ENCODE measurements at regions not wholly inside any gene's neighbourhood (a gene's known extent, or its start where the extent isn't known, plus 50 kb on each side); places are given as distances from the start of the nearest gene placed in this dataset.
"Not testable (repeated sequence)": the region's sequence is repeated elsewhere in the genome, so short reads cannot be mapped to it uniquely, and the experiment has no call there.

GRCh38 chr10:70967591-70968587 lies 79.5 kb upstream of the PCBD1 start:
- no peak for DNase-seq

GRCh38 chr10:70969188-70969587 lies 80.8 kb upstream of the PCBD1 start:
- DNase-seq: no peak

DNA sequence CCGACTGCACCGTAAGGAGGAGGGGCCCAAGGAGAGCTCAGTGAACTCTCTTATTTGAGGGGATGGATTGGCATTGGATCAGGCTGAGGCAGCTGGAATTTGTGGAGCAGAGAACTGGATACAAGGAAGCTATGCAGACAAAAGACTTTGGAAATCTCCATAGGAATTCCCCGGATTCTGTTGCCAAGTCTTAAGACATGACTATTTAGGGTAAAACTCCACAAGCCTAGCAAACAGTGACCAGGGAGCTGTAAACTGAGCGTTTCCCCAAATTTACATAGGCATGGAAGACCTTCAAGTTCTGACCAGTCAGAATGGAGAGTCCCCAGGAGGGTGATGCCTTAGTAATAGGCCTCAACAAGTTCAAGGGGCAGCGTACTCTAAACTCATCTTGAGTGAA lies 82.5 kb upstream of the PCBD1 start:
- DNase-seq: no peak

GRCh38 chr10:70973275-70973674 lies 84.9 kb upstream of the PCBD1 start:
- no peak for DNase-seq

DNA sequence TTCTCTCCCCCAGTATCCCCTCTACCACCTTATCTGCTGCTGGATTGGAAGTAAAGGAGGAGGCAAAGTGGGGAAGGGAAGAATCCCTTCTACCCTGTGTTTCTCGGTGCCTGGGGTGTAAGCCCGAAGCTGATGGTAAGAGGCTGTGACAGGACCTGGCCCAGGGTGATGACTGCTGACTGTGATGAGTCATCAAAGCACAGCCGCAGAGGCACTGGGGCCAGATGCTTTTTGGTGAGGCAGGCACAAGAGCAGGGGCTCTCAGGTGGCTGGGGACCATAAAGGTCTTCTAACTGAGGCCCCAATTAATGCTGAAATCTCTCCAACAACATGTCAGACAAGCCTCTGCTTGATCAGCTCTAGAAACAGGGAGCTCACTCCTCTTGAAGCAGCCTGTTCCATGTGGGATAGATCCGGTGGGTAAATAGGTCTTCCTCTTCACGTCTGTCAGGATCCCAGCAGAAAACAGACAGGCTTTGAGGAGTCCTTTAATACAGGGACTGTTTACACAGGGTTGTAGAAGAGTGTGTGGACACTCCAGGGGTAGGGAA lies 86.1 kb upstream of the PCBD1 start:
- peak; percentile 47 for DNase-seq

GRCh38 chr10:70974920-70975319 lies 86.6 kb upstream of the PCBD1 start:
- no peak for DNase-seq

DNA sequence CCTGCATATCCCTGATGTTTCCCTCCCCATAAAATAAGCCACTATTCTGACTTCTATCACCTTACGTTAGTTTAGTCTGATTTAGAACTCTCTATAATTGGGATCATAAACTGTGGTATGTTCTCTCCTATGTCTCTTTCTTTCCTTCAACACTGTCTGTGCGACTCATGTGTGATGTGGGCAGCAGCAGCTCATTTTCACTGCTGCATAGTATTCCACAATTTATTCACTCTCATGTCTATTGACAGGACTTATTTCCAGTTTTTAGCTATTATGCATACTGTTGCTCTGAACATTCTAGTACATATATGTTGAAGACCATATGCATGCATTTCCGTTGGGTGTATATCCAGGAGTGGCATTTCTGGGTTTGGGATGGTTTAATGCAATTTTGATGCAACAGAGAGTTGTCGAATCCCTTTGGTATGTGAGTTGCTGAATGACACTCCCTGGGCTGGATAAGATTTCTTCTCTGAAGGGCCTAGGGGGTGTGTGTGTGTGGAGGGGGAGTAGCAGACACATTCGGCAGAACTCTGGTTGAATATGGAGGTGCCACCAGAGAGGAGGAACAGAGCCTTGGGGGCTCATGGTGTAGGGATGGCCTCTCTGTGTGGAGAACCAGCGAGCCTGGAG lies 87.8 kb upstream of the PCBD1 start:
- DNase-seq: no peak

GRCh38 chr10:70977625-70978024 lies 89.3 kb upstream of the PCBD1 start:
- DNase-seq: no peak

- DNase-seq: no peak
These were observed 89.8 kb upstream of the PCBD1 start for GRCh38 chr10:70978181-70978580.

DNA sequence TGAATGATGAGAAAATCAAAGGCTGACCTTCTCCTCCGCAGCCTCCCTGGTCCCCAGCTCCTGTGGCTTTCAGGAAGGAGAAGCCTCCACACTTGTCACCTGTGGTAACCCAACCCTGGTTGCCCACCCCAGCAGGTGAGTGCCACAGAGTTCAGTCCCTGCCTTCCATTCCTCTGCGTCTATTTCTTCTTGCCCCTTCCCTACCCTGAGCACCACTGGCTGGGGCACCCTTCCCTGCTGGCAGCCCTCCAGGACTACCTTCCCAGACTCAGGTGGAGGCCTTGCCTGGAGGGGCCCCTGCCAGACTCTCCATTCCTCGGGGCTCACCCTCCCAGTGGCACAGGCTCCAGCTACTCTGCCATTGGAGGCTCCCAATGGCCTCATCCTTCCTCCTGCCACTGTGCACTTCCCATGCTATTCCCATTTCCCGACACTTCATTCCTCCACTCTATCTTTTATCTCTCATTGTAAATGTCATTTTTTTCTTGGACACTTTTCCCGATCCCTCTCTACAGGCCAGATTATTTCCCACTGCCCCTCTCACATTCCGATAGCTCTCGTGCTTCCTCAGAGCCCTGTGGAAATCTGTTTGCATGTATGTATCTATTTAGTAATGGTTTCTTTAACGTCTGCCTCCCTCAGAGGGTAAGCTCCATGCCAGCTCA lies 90.6 kb upstream of the PCBD1 start:
- DNase-seq: no peak

GRCh38 chr10:70980687-70981086 lies 92.3 kb upstream of the PCBD1 start:
- no peak for DNase-seq

- no peak for DNase-seq
These were observed 92.9 kb upstream of the PCBD1 start for GRCh38 chr10:70981171-70981836.

- DNase-seq: no peak
These were observed 93.6 kb upstream of the PCBD1 start for GRCh38 chr10:70981936-70982335.

GRCh38 chr10:70982443-70982842 lies 94.1 kb upstream of the PCBD1 start:
- no peak for DNase-seq

DNA sequence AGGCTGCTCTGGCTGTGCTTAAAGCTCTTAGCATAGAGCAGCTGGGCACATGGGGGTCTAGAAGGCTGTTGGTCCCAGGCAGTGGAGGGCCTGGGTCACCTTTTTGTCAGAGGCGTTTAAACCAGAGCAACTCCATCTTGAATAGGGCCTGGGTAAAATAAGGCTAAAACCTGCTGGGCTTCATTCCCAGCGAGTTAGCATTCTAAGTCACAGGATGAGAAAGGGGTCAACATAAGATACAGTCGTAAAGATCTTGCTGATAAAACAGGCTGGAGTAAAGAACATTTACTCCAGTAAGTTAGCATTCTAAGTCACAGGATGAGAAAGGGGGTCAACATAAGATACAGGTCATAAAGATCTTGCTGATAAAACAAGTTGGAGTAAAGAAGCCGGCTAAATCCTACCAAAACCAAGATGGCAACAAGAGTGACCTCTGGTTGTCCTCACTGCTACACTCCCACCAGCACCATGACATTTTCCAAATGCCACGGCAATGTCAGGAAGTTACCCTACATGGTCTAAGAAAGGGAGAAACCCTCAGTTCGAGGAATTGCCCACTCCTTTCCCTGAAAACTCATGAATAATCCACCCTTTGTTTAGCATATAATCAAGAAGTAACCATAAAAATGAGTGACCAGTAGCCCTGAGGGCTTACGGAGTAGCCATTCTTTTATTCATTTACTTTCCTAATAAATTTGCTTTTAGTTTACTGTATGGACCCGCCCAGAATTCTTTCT lies 96.8 kb upstream of the PCBD1 start:
- DNase-seq: no peak

DNA sequence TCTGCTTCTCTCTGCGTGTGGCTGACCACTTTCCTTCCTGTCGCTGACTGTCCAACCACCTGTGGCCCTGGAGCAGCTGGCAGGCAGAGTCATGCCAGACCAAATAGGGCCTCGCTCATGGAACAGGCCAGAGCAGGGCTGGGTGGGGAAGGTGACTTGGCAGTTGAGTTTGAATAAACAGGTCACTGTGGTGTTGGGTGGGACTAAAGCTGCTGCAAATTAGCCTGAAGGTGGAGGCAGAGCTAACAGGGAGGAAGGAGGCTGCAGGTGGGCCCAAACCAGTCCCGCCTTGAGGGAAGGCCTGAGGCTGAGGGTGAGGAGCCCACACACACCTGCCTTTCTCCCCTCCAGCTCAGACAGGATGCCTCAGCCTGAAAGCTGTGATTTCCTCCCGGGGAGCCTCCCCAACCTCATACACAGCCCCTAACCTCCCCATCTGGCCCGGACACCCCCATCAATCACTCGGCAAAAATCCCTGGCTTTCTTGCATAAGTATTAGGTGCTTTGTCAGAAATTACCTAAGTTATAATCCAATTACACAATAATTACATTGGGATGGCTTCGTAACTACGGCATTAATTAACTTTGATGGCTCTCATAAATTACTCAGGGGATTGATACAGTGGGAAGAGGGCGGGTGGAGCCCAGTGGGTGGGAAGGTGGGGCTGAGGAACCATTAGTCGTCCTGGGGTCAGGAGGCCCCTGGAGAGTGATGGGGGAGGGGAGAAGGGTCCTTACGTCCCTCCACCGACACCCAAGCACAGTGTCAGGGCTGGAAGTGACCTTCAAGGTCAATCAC lies 97.7 kb upstream of the PCBD1 start:
- DNase-seq: peak; percentile 13

DNA sequence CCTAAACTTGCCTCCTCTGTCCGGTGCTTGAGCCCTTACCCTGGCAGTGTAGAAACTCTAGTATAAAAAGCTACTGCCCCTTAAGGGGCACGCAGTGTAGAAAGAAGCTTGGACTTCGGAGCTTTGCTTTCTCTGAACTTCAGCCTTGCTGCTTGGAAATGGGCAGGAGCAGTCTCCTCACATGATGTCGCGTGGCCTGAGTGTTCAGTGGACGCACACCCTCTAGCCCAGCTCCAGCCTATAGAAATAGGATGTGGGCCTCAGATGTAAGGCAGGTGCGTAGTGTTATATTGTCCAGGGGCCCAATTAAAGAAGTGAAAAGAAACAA lies 98.2 kb upstream of the PCBD1 start:
- DNase-seq: no peak

GRCh38 chr10:70987396-70988130 lies 99.2 kb upstream of the PCBD1 start:
- no peak for DNase-seq

GRCh38 chr10:70990156-70990555 lies 101.8 kb upstream of the PCBD1 start:
- not testable (repeated sequence) for DNase-seq

DNA sequence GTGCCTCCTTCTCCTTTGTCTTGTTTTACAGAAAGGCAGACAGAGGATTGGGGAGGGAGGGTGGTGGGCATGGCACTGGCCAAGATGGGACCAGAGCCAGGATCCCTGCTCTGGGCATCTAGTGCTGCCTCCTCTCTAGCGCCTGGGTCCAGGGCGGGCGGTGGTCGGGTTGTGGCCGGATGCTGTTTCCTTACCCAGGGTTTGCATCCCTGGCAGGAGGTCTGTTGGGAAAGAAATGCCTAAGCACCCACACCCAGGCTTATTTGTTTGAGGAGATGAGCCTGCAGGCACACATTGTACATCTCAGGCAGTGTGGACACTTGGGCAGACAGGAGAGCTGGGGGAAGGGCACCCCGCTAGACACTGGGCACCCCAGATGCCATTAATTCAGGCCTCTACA lies 102.3 kb upstream of the PCBD1 start:
- no peak for DNase-seq

Data from NCI-H510A treated with DMSO at 0.1 percent for 48 hours (cell line).